SJCRH30 (cell line): ENCODE measurements at regions not wholly inside any gene's neighbourhood (a gene's known extent, or its start where the extent isn't known, plus 50 kb on each side); places are given as distances from the start of the nearest gene placed in this dataset.
"Not testable (repeated sequence)": the region's sequence is repeated elsewhere in the genome, so short reads cannot be mapped to it uniquely, and the experiment has no call there.

ENCODE experiments used
- DNase-seq, 2 experiments: peaks; one replicate each; pipeline ENCODE4 v3.0.0-alpha.2; 2015 to 2020
- H3K27ac ChIP-seq: fragments of 250-450 bp; sonication (Bioruptor Pico); 2 replicates; pipeline ENCODE4 v1.5.1; 2020; ENCODE audit warnings: mild to moderate bottlenecking, moderate library complexity
- H3K27me3 ChIP-seq: fragments of 250-450 bp; sonication (Bioruptor Pico); 2 replicates; pipeline ENCODE4 v1.5.1; 2020; ENCODE audit warnings: mild to moderate bottlenecking, moderate library complexity
- H3K36me3 ChIP-seq: fragments of 250-450 bp; sonication (Bioruptor Pico); 2 replicates; pipeline ENCODE4 v1.5.1; 2020; ENCODE audit warnings: mild to moderate bottlenecking, moderate library complexity
- H3K4me1 ChIP-seq: fragments of 250-450 bp; sonication (Bioruptor Pico); 2 replicates; pipeline ENCODE4 v1.5.1; 2020; ENCODE audit warnings: mild to moderate bottlenecking, moderate library complexity
- H3K4me3 ChIP-seq: fragments of 250-450 bp; sonication (Bioruptor Pico); 2 replicates; pipeline ENCODE4 v1.5.1; 2020; ENCODE audit warnings: mild to moderate bottlenecking, moderate library complexity
- H3K9me3 ChIP-seq: fragments of 250-450 bp; sonication (Bioruptor Pico); replicated peaks from 2 replicates; pipeline ENCODE4 v1.5.1; 2020; ENCODE audit warnings: mild to moderate bottlenecking, moderate library complexity

- no peaks in the 10 kb centered on the region for H3K36me3 ChIP-seq
- H3K9me3 ChIP-seq: no peaks in the 10 kb centered on the region
- no peak overlapping the region for H3K27ac ChIP-seq
- 0 out of 2 replicates have a peak, but pooled peaks cover 2% of the 10 kb centered on the region for H3K4me1 ChIP-seq
- H3K4me3 ChIP-seq: no peak overlapping the region
- H3K27me3 ChIP-seq: no peaks in the 10 kb centered on the region
- peak in 1 of 2 experiments; percentile 29 for DNase-seq
These were observed 91.2 kb downstream of the OTUD1 start for GRCh38 chr10:23530079-23530478.

GRCh38 chr10:23533212-23533611 is 94.3 kb downstream of the OTUD1 start:
- Histone ChIP-seq H3K4me3 (no peak overlapping the region), H3K27me3 (no peaks in the 10 kb centered on the region), H3K27ac (no peak overlapping the region), H3K9me3 (no peaks in the 10 kb centered on the region), H3K4me1 (0 out of 2 replicates have a peak, but pooled peaks cover 2% of the 10 kb centered on the region), H3K36me3 (no peaks in the 10 kb centered on the region)
- DNase-seq: no peak

- no peak overlapping the region for H3K27ac ChIP-seq
- no peak overlapping the region for H3K4me3 ChIP-seq
- H3K27me3 ChIP-seq: no peaks in the 10 kb centered on the region
- no peaks in the 10 kb centered on the region for H3K36me3 ChIP-seq
- 0 out of 2 replicates have a peak, but pooled peaks cover 2% of the 10 kb centered on the region for H3K4me1 ChIP-seq
- no peaks in the 10 kb centered on the region for H3K9me3 ChIP-seq
- no peak for DNase-seq
These were observed 95.5 kb downstream of the OTUD1 start for GRCh38 chr10:23534326-23534725.

- Histone ChIP-seq H3K9me3 (no peaks in the 10 kb centered on the region), H3K27ac (no peak overlapping the region), H3K27me3 (no peaks in the 10 kb centered on the region), H3K36me3 (no peaks in the 10 kb centered on the region), H3K4me3 (no peak overlapping the region), H3K4me1 (no peaks in the 10 kb centered on the region)
- DNase-seq: no peak
These were observed 95.9 kb downstream of the OTUD1 start for GRCh38 chr10:23534761-23535160.

DNA sequence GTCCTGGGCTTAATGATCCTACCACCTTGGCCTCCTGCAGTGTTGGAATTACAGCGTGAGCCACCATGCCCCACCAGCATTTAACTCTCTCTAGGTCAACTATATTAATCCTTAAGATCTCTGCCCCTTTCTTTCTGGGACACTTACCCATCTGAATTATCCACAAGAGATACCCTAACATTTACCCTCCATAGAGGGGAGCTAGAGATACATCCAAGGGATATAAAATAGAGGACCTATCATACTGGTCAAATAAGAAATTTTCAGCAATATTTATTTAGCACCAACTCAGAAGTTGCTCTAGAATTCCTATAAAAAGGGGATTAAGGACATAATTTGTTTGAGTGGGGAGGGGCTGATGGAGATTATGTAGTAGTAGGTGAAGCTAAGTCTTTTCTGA is 96.5 kb downstream of the OTUD1 start:
- Histone ChIP-seq H3K27ac (no peak overlapping the region), H3K4me1 (no peaks in the 10 kb centered on the region), H3K36me3 (no peaks in the 10 kb centered on the region), H3K4me3 (no peak overlapping the region), H3K27me3 (no peaks in the 10 kb centered on the region), H3K9me3 (no peaks in the 10 kb centered on the region)
- no peak for DNase-seq

DNA sequence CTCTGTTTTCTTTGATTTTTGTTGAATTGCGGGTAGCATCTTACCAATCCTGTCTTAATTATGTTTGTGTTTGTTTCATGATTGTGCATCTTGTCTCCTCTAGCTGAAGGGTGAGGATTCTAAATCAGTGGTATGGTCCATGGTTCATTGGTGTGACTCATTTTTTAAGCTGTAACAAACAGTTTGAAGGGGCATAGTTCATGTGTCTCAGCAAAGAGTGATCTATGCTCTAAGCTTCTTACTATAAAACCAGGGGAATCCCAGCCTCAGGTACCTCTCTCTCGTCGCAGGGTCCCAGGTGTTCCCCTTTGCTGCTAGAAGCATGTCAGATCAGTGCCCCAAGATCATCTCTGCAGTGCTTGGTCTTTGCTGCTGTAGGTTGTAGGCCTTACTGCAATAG is 100.1 kb downstream of the OTUD1 start:
- Histone ChIP-seq H3K27ac (no peak overlapping the region), H3K9me3 (no peaks in the 10 kb centered on the region), H3K4me3 (no peak overlapping the region), H3K4me1 (no peaks in the 10 kb centered on the region), H3K36me3 (no peaks in the 10 kb centered on the region), H3K27me3 (no peaks in the 10 kb centered on the region)
- DNase-seq: no peak

GRCh38 chr10:23540401-23541030 is 101.6 kb downstream of the OTUD1 start:
- no peak for DNase-seq
- H3K27me3 ChIP-seq: no peaks in the 10 kb centered on the region
- H3K4me1 ChIP-seq: no peaks in the 10 kb centered on the region
- H3K4me3 ChIP-seq: no peak overlapping the region
- H3K36me3 ChIP-seq: no peaks in the 10 kb centered on the region
- H3K27ac ChIP-seq: no peak overlapping the region
- H3K9me3 ChIP-seq: no peaks in the 10 kb centered on the region

DNA sequence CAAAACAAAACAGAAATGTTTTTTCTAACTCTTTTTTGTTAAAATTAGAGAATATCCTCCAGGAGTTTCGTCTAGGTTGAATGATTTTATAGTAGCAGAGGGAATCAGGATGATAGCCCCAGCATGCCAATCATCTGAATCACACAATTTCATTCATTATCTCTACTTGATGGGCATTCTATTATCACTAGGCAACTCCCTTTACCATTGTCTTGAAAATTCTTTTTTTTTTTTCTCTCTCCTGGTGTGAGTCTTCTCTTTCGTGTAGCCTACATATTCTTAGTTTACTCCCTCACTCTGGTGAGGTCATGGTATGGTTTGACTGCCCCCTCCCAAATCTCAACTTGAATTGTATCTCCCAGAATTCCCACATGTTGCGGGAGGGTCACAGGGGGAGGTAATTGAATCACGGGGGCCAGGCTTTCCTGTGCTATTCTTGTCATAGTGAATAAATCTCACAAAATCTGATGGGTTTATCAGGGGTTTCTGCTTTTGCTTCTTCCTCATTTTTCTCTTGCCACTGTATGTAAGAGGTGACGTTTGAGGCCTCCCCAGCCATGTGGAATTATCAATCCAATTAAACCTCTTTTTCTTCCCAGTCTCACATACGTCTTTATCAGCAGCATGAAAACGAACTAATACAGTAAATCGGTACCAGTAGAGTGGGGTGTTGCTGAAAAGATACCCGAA is 105.0 kb downstream of the OTUD1 start:
- Histone ChIP-seq H3K9me3 (no peaks in the 10 kb centered on the region), H3K27ac (no peak overlapping the region), H3K4me1 (no peaks in the 10 kb centered on the region), H3K36me3 (no peaks in the 10 kb centered on the region), H3K27me3 (no peaks in the 10 kb centered on the region), H3K4me3 (no peak overlapping the region)
- no peak for DNase-seq

DNA sequence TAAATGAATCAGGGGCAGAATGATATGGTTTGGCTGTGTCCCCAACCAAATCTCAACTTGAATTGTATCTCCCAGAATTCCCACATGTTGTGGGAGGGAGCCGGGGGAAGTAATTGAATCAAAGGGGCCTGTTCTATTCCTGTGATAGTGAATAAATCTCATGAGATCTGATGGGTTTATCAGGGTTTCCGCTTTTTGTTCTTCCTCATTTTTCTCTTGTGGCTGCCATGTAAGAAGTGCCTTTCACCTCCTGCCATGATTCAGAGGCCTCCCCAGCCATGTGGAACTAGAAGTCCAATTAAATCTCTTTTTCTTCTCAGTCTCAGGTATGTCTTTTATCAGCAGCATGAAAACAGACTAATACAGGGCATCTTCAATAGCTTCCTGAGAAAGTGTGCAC is 107.0 kb downstream of the OTUD1 start:
- H3K9me3 ChIP-seq, H3K4me3 ChIP-seq, H3K27me3 ChIP-seq, DNase-seq, H3K4me1 ChIP-seq, H3K36me3 ChIP-seq, H3K27ac ChIP-seq: not testable (repeated sequence)

DNA sequence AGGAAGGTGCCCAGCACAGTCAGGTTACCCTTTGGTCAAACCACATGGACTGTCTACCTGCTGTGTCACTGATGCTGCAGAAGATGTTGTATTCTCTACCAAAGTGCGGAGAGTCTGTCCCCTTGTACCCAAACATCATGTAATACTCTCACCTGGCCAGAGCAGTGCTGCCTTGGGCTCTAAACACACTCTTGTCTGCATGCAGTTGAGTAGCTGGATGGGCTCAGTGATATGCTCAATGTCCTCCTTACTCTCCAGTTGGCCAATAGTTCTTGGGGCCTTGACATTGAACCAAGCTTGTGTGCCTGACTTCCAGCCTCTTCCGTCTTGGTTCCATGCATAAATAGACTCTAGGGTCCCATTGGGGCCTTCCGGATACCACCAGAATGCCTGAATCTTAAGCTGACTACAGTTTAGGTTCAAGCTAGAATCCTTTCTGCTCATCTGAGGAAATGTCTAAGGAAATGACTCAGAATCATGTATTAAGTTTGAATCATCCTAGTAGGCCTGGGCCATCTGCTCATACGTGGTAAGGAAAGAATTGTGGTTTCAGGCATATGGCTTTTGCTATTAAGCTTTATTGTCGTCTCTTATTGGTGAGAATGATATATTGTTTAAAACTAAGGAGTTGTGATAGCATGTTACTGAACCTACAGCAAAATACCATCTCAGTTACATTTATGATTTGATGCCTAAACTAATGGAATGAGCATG is 118.0 kb downstream of the OTUD1 start:
- Histone ChIP-seq H3K4me1 (no peaks in the 10 kb centered on the region), H3K36me3 (no peaks in the 10 kb centered on the region), H3K27ac (no peak overlapping the region), H3K27me3 (no peaks in the 10 kb centered on the region), H3K9me3 (peaks cover 9% of the 10 kb centered on the region; the same call in 1 of the 2 replicates), H3K4me3 (no peak overlapping the region)
- DNase-seq: no peak

DNA sequence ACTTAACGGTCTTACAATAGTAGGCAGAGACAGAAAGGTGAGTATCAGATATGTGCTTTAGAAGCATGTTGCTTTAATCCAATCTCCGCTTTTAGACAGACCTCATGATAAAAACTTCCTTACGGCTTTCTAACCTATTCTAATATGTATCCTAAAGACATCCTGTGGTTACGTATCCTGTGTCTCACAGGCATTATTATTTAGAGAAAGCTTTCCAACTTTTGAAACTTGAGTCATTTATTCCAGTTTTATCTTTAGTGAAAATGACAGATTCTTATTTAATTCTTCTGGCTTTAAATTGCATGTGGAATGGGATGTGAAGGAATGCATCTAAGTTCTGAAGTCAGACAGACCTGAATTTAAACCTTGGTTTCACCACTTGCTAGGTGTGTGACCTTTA is 118.9 kb downstream of the OTUD1 start:
- no peaks in the 10 kb centered on the region for H3K36me3 ChIP-seq
- no peaks in the 10 kb centered on the region for H3K4me1 ChIP-seq
- H3K9me3 ChIP-seq: peaks cover 10% of the 10 kb centered on the region; the same call in 1 of the 2 replicates
- no peak overlapping the region for H3K4me3 ChIP-seq
- no peaks in the 10 kb centered on the region for H3K27me3 ChIP-seq
- DNase-seq: no peak
- H3K27ac ChIP-seq: no peak overlapping the region

DNA sequence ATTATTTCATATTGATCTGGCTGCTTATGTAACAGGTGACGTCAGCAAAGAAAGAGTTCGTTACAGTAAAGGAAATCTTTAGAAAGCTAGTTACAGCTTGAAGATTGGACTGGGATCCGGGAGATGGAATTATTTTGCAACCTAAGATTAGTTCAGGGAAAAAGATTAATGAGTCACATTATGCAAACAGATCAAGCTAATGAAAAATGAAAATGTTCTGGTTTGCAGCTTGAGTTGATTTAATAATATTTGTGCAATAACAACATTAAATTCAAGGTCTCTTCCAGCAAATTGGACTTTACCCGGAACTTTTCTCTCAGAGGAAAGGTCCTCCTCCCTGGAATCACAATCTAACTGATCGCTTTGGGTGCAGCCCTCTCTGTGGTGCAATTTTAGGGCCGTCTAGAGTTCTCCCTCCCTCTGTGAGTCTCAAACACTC is 119.5 kb downstream of the OTUD1 start:
- no peaks in the 10 kb centered on the region for H3K4me1 ChIP-seq
- peaks cover 10% of the 10 kb centered on the region; the same call in 1 of the 2 replicates for H3K9me3 ChIP-seq
- no peak overlapping the region for H3K4me3 ChIP-seq
- DNase-seq: no peak
- H3K36me3 ChIP-seq: no peaks in the 10 kb centered on the region
- no peaks in the 10 kb centered on the region for H3K27me3 ChIP-seq
- no peak overlapping the region for H3K27ac ChIP-seq

DNA sequence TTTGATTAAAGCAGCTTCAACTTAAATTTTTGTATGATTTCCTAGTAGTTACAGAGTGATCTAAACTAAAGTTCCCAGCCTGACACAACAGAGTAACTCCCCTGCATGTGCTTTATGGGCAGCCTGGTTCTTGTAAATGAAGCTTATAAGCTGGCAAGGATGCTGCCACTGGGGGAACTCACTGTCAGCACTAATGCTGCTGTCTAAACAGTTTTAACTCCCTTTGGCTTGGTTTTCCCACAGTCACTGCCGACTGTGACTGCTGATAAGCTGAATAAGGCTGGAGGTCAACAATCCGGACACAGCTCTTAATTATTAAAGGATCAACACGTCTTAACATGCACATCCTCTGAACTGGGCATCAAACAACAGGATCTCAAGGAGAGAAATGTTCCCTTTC is 130.1 kb downstream of the OTUD1 start:
- Histone ChIP-seq H3K4me1 (no peaks in the 10 kb centered on the region), H3K9me3 (0 out of 2 replicates have a peak, but pooled peaks cover 3% of the 10 kb centered on the region), H3K36me3 (no peaks in the 10 kb centered on the region), H3K27ac (no peak overlapping the region), H3K4me3 (no peak overlapping the region), H3K27me3 (0 out of 2 replicates have a peak, but pooled peaks cover 3% of the 10 kb centered on the region)
- no peak for DNase-seq

DNA sequence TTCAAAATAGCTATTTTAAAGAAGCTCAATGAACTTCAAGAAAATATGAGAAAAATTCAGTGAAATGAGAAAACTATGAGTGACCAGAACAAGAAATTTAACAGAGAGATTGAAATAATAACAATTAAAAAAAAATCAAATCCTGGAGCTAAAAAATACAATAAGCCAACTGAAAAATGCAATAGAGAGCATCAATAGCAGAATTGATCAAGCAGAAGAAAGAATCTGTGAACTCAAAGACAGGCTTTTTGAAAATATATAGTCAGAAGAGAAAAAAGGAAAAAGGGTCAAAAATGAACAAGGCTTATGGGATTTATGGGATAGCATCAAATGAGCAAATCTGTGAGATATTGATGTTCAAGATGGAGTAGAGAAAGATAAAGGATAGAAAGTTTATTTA is 133.0 kb downstream of the OTUD1 start:
- no peak overlapping the region for H3K27ac ChIP-seq
- DNase-seq: no peak
- H3K36me3 ChIP-seq: no peaks in the 10 kb centered on the region
- H3K27me3 ChIP-seq: no peaks in the 10 kb centered on the region
- 0 out of 2 replicates have a peak, but pooled peaks cover 3% of the 10 kb centered on the region for H3K9me3 ChIP-seq
- no peak overlapping the region for H3K4me3 ChIP-seq
- H3K4me1 ChIP-seq: no peaks in the 10 kb centered on the region

- H3K27me3 ChIP-seq: no peaks in the 10 kb centered on the region
- no peak overlapping the region for H3K4me3 ChIP-seq
- DNase-seq: no peak
- no peaks in the 10 kb centered on the region for H3K9me3 ChIP-seq
- H3K36me3 ChIP-seq: no peaks in the 10 kb centered on the region
- no peak overlapping the region for H3K27ac ChIP-seq
- H3K4me1 ChIP-seq: no peaks in the 10 kb centered on the region
These were observed 143.1 kb downstream of the OTUD1 start for GRCh38 chr10:23581906-23582450.
